ENCODE measurements at regions not wholly inside any gene's neighbourhood (a gene's known extent, or its start where the extent isn't known, plus 50 kb on each side); places are given as distances from the start of the nearest gene placed in this dataset.
"Not testable (repeated sequence)": the region's sequence is repeated elsewhere in the genome, so short reads cannot be mapped to it uniquely, and the experiment has no call there.

- not testable (repeated sequence) for TF ChIP-seq CTCF, POLR2A (IDR thresholded peaks at IDR 0.05)
Observed at GRCh38 chr1:243019030-243019635, 235.9 kb downstream of the CEP170 start.
